HepG2 (cell line): ENCODE measurements at regions not wholly inside any gene's neighbourhood (a gene's known extent, or its start where the extent isn't known, plus 50 kb on each side); places are given as distances from the start of the nearest gene placed in this dataset.

Source experiments
- ATAC-seq: fragments of 200-7000 bp; cut with Tn5 transposase; 3 replicates; pipeline ENCODE4 v1.9.1; 2020; ENCODE audit warnings: mild to moderate bottlenecking, moderate library complexity
- BruUV-seq: library from RNA; stranded (reverse); fragments of 400-500 nt; replicated peaks from 2 replicates; lab custom pipeline; 2021; lab: Mats Ljungman, UMichigan
- CTCF ChIA-PET: fragments of 300-600 bp; formaldehyde crosslinking; extraction: SDS; loops from one replicate; lab custom pipeline; 2021; ENCODE audit warnings: low total read pairs, inconsistent platforms, low intra/inter-chr PET ratio; lab: Yijun Ruan, JAX
- POLR2A ChIA-PET: fragments of 350-600 bp; sonication (Branson Sonifier 250); formaldehyde crosslinking; loops from one replicate; lab custom pipeline; 2020; ENCODE audit warnings: antibody characterized with exemption, inconsistent platforms; lab: Yijun Ruan, JAX
- DNase-seq: peaks from one replicate; pipeline ENCODE4 v3.0.0-alpha.2; 2015; ENCODE audit warnings: low spot score
- FAIRE-seq: peaks from 3 replicates; lab custom pipeline; 2011; peaks lifted over from hg19 to GRCh38; lab: Jason Lieb, UNC
- H2AFZ ChIP-seq: one replicate; pipeline ENCODE4 v1.6.1; 2011; ENCODE audit warnings: low read length, inconsistent platforms
- H3K27ac ChIP-seq: fragments of 300-600 bp; 3 replicates; pipeline ENCODE4 v1.8.0; 2011; ENCODE audit warnings: mixed run types, mild to moderate bottlenecking, mixed read lengths, low read length, inconsistent platforms; ENCODE audit not compliant: insufficient read depth; ENCODE audit errors: extremely low read length
- H3K27me3 ChIP-seq, 2 experiments: fragments of 200-600 bp in 1 of 2; 2 replicates in 1 of 2; 3 replicates in 1 of 2; pipeline versions ENCODE4 v1.6.0 to v1.8.0; 2011; ENCODE audit warnings: low read length in 2 of 2, mild to moderate bottlenecking in 2 of 2, moderate library complexity in 2 of 2, inconsistent platforms in 1 of 2; ENCODE audit not compliant: insufficient read depth in 2 of 2, control insufficient read depth in 1 of 2
- H3K36me3 ChIP-seq, 2 experiments: fragments of 200-600 bp in 1 of 2; replicated peaks in 1 of 2; 2 replicates in 1 of 2; 3 replicates in 1 of 2; pipeline versions ENCODE4 v1.5.1 to v1.8.0; 2011; ENCODE audit warnings: low read length in 2 of 2, inconsistent platforms in 1 of 2; ENCODE audit not compliant: insufficient read depth in 2 of 2, control insufficient read depth in 1 of 2
- H3K4me1 ChIP-seq: 2 replicates; pipeline ENCODE4 v1.5.1; 2012; ENCODE audit warnings: low read length, inconsistent platforms; ENCODE audit not compliant: insufficient read depth
- H3K4me2 ChIP-seq: 2 replicates; pipeline ENCODE4 v1.6.0; 2011; ENCODE audit warnings: low read depth, low read length, inconsistent platforms
- H3K4me3 ChIP-seq, 3 experiments: fragments of 200-600 bp in 1 of 3; sonication (generic), shearing (Covaris generic) in 1 of 3; replicated peaks in 1 of 3; 2 replicates each; pipeline ENCODE4 v1.5.1; 2011 to 2016; ENCODE audit warnings: low read length in 3 of 3, inconsistent platforms in 2 of 3, low read depth in 2 of 3, mild to moderate bottlenecking in 2 of 3, control low read depth in 1 of 3, mixed read lengths in 1 of 3; ENCODE audit not compliant: insufficient read depth in 1 of 3
- H3K79me2 ChIP-seq: one replicate; pipeline ENCODE4 v1.6.1; 2011; ENCODE audit warnings: low read length, inconsistent platforms; ENCODE audit not compliant: insufficient read depth
- H3K9ac ChIP-seq: 2 replicates; pipeline ENCODE4 v1.6.0; 2011; ENCODE audit warnings: mild to moderate bottlenecking, low read depth, low read length, inconsistent platforms; ENCODE audit not compliant: insufficient read depth
- H3K9me3 ChIP-seq: 2 replicates; pipeline ENCODE4 v1.5.1; 2012; ENCODE audit warnings: mild to moderate bottlenecking, low read length
- H4K20me1 ChIP-seq: 2 replicates; pipeline ENCODE4 v1.6.0; 2011; ENCODE audit warnings: inconsistent platforms, mild to moderate bottlenecking, low read length, moderate library complexity; ENCODE audit not compliant: insufficient read depth
- DPF2 ChIP-seq: sonication (generic); formaldehyde crosslinking; IDR thresholded peaks from 2 replicates; pipeline ENCODE4 v1.4.0; 2020; ENCODE audit warnings: mild to moderate bottlenecking, low read depth, missing genetic modification reagents, borderline replicate concordance
- ERF ChIP-seq: IDR thresholded peaks from 2 replicates; pipeline ENCODE4 v1.6.1; 2018; ENCODE audit warnings: missing biosample characterization, missing genetic modification reagents
- HNRNPH1 ChIP-seq: fragments of 200-400 bp; formaldehyde crosslinking; optimal IDR thresholded peaks from 2 replicates; pipeline ENCODE3; 2017; ENCODE audit warnings: mild to moderate bottlenecking, low read depth, low read length
- HOXA3 ChIP-seq: sonication (generic); formaldehyde crosslinking; IDR thresholded peaks from 2 replicates; pipeline ENCODE4 v1.5.0; 2020; ENCODE audit warnings: missing genetic modification reagents
- KDM2A ChIP-seq: sonication (generic); formaldehyde crosslinking; IDR thresholded peaks from 2 replicates; pipeline ENCODE4 v1.4.0; 2020; ENCODE audit warnings: low read depth, missing genetic modification reagents, borderline replicate concordance
- MTA3 ChIP-seq: sonication (generic); formaldehyde crosslinking; IDR thresholded peaks from 2 replicates; pipeline ENCODE4 v1.4.0; 2020; ENCODE audit warnings: missing genetic modification reagents
- MYC ChIP-seq: sonication (generic); formaldehyde crosslinking; IDR thresholded peaks from 2 replicates; pipeline ENCODE4 v1.9.0; 2021; ENCODE audit warnings: missing genetic modification reagents, borderline replicate concordance
- RBM22 ChIP-seq: fragments of 200-400 bp; formaldehyde crosslinking; optimal IDR thresholded peaks from 2 replicates; pipeline ENCODE3; 2017; ENCODE audit warnings: mild to moderate bottlenecking, low read length, moderate library complexity
- RXRB ChIP-seq: IDR thresholded peaks from 2 replicates; pipeline ENCODE4 v1.6.1; 2016; ENCODE audit warnings: borderline replicate concordance, missing genetic modification reagents, missing compliant biosample characterization
- TOPORS ChIP-seq: sonication (generic); formaldehyde crosslinking; IDR thresholded peaks from 2 replicates; pipeline ENCODE4 v1.8.0; 2023; ENCODE audit warnings: mild to moderate bottlenecking, missing genetic modification reagents
- ZNF121 ChIP-seq: sonication (generic); formaldehyde crosslinking; IDR thresholded peaks from 2 replicates; pipeline ENCODE4 v1.5.0; 2020; ENCODE audit warnings: mild to moderate bottlenecking, missing genetic modification reagents
- ZNF30 ChIP-seq: sonication (generic); formaldehyde crosslinking; IDR thresholded peaks from 2 replicates; pipeline ENCODE4 v1.5.0; 2020; ENCODE audit warnings: mild to moderate bottlenecking, missing genetic modification reagents
- ZNF564 ChIP-seq: sonication (generic); formaldehyde crosslinking; IDR thresholded peaks from 2 replicates; pipeline ENCODE4 v1.8.1; 2023; ENCODE audit warnings: mild to moderate bottlenecking, missing genetic modification reagents
- ZNF616 ChIP-seq: sonication (generic); formaldehyde crosslinking; IDR thresholded peaks from 2 replicates; pipeline ENCODE4 v1.5.0; 2020; ENCODE audit warnings: low read depth, mild to moderate bottlenecking, missing genetic modification reagents
- WGBS: methylation state at CpG from one replicate; pipeline ENCODE4 v1.1.6; 2017; ENCODE audit warnings: low lambda C conversion rate; 5-methylcytosine and 5-hydroxymethylcytosine counted together
- in situ Hi-C: cut with HindIII; loops from 2 replicates; pipeline ENCODE4 v1.10.0; 2017; ENCODE audit warnings: low pct_unique_long_range_greater_than_20kb; ENCODE audit not compliant: extremely low pct_ligation_motif_present
- intact Hi-C: fragments of 100-400 bp; cut with micrococcal nuclease; formaldehyde crosslinking; loops from one replicate; pipeline ENCODE4 v1.10.0; 2022; ENCODE audit not compliant: unreplicated experiment
- TF ChIP-seq, protein P1 (sequence below): sonication (generic); formaldehyde crosslinking; IDR thresholded peaks from 2 replicates; pipeline ENCODE4 v1.5.0; 2020; ENCODE audit warnings: mild to moderate bottlenecking, missing genetic modification reagents, borderline replicate concordance
- TF ChIP-seq, protein P2 (sequence below), 2 experiments: fragments of 450-650 bp in 1 of 2; sonication (generic) in 1 of 2; formaldehyde crosslinking; IDR thresholded peaks; 2 replicates each; pipeline versions ENCODE4 v1.5.0 to v1.8.0; 2020 to 2022; ENCODE audit warnings: mild to moderate bottlenecking in 1 of 2, missing genetic modification reagents in 1 of 2

DNA sequence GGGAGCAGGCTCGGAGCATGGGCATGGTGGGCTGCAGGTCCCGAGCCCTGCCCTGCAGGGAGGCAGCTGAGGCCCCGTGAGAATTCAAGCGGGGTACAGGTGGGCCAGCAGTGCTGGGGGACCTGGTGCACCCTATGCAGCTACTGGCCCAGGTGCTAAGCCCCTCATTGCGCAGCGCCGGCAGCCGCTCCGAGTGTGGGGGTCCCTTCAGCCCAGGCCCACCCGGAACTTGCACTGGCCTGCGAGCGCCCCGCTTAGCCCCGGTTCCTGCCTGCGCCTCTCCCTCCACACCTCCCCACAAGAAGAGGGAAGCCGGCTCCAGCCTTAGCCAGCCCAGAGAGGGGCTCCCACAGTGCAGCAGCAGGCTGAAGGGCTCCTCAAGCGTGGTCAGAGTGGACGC is 250.7 kb downstream of the CRPPA start:
- Histone ChIP-seq H3K4me3 (no peak overlapping the region), H3K4me2 (no peak overlapping the region), H3K27me3 (no peaks in the 10 kb centered on the region), H3K36me3 (no peaks in the 10 kb centered on the region), H3K4me1 (no peaks in the 10 kb centered on the region), H3K9me3 (peaks cover 24% of the 10 kb centered on the region), H3K9ac (no peak overlapping the region), H2AFZ (no peak overlapping the region), H3K79me2 (no peaks in the 10 kb centered on the region), H3K27ac (no peak overlapping the region), H4K20me1 (no peaks in the 10 kb centered on the region)
- WGBS: 38% methylated on average over 2 of the region's 18 CpGs
- no peak for FAIRE-seq
- ATAC-seq: no peak
- intact Hi-C loops: no loop called here
- in situ Hi-C loops: no loop called here
- no peak for TF ChIP-seq ZNF564 (CRISPR knock-in tag)
- TF ChIP-seq HOXA3: no peak
- no peak for TF ChIP-seq ZNF121 (CRISPR knock-in tag)
- TF ChIP-seq MTA3: no peak
- no peak for TF ChIP-seq ZNF616 (CRISPR knock-in tag)
- no peak for TF ChIP-seq KDM2A (CRISPR knock-in tag)
- TF ChIP-seq, protein P1, sequence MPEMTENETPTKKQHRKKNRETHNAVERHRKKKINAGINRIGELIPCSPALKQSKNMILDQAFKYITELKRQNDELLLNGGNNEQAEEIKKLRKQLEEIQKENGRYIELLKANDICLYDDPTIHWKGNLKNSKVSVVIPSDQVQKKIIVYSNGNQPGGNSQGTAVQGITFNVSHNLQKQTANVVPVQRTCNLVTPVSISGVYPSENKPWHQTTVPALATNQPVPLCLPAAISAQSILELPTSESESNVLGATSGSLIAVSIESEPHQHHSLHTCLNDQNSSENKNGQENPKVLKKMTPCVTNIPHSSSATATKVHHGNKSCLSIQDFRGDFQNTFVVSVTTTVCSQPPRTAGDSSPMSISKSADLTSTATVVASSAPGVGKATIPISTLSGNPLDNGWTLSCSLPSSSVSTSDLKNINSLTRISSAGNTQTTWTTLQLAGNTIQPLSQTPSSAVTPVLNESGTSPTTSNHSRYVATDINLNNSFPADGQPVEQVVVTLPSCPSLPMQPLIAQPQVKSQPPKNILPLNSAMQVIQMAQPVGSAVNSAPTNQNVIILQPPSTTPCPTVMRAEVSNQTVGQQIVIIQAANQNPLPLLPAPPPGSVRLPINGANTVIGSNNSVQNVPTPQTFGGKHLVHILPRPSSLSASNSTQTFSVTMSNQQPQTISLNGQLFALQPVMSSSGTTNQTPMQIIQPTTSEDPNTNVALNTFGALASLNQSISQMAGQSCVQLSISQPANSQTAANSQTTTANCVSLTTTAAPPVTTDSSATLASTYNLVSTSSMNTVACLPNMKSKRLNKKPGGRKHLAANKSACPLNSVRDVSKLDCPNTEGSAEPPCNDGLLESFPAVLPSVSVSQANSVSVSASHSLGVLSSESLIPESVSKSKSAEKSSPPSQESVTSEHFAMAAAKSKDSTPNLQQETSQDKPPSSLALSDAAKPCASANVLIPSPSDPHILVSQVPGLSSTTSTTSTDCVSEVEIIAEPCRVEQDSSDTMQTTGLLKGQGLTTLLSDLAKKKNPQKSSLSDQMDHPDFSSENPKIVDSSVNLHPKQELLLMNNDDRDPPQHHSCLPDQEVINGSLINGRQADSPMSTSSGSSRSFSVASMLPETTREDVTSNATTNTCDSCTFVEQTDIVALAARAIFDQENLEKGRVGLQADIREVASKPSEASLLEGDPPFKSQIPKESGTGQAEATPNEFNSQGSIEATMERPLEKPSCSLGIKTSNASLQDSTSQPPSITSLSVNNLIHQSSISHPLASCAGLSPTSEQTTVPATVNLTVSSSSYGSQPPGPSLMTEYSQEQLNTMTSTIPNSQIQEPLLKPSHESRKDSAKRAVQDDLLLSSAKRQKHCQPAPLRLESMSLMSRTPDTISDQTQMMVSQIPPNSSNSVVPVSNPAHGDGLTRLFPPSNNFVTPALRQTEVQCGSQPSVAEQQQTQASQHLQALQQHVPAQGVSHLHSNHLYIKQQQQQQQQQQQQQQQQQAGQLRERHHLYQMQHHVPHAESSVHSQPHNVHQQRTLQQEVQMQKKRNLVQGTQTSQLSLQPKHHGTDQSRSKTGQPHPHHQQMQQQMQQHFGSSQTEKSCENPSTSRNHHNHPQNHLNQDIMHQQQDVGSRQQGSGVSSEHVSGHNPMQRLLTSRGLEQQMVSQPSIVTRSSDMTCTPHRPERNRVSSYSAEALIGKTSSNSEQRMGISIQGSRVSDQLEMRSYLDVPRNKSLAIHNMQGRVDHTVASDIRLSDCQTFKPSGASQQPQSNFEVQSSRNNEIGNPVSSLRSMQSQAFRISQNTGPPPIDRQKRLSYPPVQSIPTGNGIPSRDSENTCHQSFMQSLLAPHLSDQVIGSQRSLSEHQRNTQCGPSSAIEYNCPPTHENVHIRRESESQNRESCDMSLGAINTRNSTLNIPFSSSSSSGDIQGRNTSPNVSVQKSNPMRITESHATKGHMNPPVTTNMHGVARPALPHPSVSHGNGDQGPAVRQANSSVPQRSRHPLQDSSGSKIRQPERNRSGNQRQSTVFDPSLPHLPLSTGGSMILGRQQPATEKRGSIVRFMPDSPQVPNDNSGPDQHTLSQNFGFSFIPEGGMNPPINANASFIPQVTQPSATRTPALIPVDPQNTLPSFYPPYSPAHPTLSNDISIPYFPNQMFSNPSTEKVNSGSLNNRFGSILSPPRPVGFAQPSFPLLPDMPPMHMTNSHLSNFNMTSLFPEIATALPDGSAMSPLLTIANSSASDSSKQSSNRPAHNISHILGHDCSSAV: no peak
- no peak for TF ChIP-seq TOPORS (CRISPR knock-in tag)
- no peak for TF ChIP-seq ZNF30
- TF ChIP-seq, protein P2, sequence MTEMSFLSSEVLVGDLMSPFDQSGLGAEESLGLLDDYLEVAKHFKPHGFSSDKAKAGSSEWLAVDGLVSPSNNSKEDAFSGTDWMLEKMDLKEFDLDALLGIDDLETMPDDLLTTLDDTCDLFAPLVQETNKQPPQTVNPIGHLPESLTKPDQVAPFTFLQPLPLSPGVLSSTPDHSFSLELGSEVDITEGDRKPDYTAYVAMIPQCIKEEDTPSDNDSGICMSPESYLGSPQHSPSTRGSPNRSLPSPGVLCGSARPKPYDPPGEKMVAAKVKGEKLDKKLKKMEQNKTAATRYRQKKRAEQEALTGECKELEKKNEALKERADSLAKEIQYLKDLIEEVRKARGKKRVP (CRISPR knock-in tag; IDR thresholded peaks at IDR 0.05): no peak
- no peak for TF ChIP-seq ERF (CRISPR knock-in tag)
- no peak for TF ChIP-seq RBM22
- TF ChIP-seq DPF2: no peak
- TF ChIP-seq RXRB (CRISPR knock-in tag): no peak
- no peak for TF ChIP-seq HNRNPH1
- no peak for TF ChIP-seq MYC (CRISPR knock-in tag)
- CTCF ChIA-PET: no interaction called here
- no peak for DNase-seq
- no TSS peak for BruUV-seq
- POLR2A ChIA-PET: no interaction called here
